ENCODE measurements at regions not wholly inside any gene's neighbourhood (a gene's known extent, or its start where the extent isn't known, plus 50 kb on each side); places are given as distances from the start of the nearest gene placed in this dataset.
"Not testable (repeated sequence)": the region's sequence is repeated elsewhere in the genome, so short reads cannot be mapped to it uniquely, and the experiment has no call there.

DNA sequence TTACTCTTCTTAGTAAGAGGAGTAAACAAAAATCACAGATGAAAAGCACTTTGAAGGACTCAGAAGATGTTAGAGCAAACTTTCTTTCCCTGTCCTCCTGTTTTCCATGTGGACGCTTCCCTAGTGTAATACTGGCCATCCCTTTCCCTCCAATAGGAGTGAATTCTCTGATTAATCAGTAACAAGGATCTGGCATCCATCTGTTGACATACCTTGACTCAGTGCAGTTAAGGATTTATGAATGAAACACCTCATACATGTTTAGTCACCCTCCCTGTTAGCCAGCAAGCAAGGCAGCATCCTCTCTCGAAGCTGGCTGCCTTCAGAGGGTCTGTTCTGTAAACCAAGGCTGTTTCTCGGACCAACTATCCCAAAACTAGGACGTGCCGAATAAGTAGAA, 388.0 kb upstream of the ANKRD20A1 start:
- TF ChIP-seq, protein P1, sequence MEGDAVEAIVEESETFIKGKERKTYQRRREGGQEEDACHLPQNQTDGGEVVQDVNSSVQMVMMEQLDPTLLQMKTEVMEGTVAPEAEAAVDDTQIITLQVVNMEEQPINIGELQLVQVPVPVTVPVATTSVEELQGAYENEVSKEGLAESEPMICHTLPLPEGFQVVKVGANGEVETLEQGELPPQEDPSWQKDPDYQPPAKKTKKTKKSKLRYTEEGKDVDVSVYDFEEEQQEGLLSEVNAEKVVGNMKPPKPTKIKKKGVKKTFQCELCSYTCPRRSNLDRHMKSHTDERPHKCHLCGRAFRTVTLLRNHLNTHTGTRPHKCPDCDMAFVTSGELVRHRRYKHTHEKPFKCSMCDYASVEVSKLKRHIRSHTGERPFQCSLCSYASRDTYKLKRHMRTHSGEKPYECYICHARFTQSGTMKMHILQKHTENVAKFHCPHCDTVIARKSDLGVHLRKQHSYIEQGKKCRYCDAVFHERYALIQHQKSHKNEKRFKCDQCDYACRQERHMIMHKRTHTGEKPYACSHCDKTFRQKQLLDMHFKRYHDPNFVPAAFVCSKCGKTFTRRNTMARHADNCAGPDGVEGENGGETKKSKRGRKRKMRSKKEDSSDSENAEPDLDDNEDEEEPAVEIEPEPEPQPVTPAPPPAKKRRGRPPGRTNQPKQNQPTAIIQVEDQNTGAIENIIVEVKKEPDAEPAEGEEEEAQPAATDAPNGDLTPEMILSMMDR (IDR thresholded peaks at IDR 0.05) = not testable (repeated sequence)
- not testable (repeated sequence) for TF ChIP-seq POLR2AphosphoS5, POLR2A, EP300 (IDR thresholded peaks at IDR 0.05)

Measured in upper lobe of left lung (tissue), 4 donors.